Brain pericyte (primary cell): ENCODE measurements at regions not wholly inside any gene's neighbourhood (a gene's known extent, or its start where the extent isn't known, plus 50 kb on each side); places are given as distances from the start of the nearest gene placed in this dataset.
"Not testable (repeated sequence)": the region's sequence is repeated elsewhere in the genome, so short reads cannot be mapped to it uniquely, and the experiment has no call there.

Experiments
- DNase-seq: peaks from one replicate; pipeline ENCODE4 v3.0.0-alpha.2; 2012; ENCODE audit warnings: low read depth, low spot score

DNA sequence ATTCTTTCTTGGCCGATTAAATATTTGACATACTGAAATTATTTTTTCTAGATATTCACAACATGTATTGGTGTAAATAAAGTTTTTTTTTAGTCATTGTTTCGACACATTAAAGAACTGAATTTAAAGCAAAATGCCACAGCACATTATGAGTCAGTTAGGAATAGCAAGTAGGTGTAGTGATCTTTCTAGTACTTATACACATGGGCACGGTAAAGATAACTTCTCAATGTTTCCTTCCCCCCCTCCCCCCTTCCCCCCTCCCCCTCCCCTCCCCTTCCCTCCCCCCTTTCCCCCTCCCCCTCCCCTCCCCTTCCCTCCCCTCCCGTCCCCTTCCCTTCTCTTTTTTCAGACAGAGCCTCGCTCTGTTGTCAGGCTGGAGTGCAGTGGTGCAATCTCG is 1269.9 kb downstream of the ADGRL3 start:
- no peak for DNase-seq

DNA sequence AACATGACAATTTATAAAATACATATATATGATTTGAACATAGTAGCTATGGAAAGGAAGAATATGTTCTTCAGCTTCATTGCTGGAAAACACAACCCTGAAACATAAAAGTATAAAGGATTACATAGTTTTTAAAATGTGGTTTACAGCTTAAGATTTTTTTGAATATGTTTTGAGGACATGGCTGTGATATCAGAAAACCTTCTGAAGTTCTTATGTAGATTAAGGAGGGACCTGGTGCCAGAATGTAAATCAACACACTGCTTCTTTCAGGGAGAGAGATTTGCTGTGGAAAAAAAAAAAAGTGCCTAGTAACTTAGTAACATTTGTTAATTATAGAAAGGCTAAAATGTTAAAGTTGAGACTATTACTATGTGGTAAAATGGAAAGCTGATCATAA is 1261.8 kb downstream of the ADGRL3 start:
- DNase-seq: no peak

DNA sequence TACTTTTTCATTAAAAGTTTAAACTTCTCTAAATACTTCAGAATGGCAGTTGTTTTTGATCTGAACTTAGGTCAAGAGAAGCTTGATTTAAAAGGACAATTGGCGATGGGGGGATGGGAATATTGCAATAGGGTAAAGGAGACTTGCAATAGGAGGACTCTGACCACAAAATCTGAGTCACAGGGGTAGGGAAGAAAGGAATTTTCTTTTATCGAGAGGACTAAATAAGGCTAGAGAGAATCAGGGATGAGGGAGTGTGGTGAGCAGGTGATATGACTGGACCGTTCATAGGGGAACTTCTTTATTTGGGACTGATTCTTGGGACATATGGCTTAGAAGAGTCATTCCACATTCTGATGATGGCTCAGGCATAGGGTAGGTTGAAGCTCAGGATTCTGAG is 1260.2 kb downstream of the ADGRL3 start:
- DNase-seq: no peak

DNA sequence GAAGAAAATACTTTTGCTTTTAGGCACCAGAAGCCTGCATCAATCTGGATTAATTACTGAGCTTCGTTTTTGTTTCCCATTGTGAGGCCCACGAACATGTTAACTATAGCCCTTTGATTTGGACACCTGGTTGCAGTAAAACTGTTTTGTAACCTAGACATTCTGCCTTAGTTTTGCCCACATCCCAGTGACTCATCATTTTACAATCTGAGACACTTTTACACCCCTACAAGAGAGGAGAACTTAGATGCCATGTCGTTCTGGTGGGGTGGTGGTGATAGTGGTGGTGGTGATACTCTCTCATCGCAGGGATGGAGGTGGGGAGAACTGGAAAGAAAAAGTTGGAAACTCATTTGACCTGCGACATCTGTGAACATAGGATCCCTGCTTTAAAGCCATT is 1257.2 kb downstream of the ADGRL3 start:
- no peak for DNase-seq

DNA sequence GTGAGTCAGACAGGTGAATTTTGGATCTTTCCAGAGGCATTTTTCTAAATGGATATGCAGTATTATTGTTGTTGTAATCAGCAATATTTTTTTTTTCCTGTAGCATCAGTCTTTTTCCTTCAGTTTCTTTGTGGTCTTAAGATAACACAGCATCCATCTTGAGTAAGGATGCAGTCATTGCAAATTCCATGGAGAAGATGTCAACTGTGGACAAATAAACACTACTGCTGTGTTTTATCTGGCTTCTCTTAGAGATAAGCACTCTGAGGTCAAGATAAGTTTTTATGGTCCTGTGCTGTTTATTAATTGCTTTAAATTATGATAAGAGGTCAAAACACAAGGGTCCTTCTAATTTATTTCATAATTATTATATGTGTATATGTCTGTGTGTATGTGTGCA is 1255.7 kb downstream of the ADGRL3 start:
- no peak for DNase-seq

DNA sequence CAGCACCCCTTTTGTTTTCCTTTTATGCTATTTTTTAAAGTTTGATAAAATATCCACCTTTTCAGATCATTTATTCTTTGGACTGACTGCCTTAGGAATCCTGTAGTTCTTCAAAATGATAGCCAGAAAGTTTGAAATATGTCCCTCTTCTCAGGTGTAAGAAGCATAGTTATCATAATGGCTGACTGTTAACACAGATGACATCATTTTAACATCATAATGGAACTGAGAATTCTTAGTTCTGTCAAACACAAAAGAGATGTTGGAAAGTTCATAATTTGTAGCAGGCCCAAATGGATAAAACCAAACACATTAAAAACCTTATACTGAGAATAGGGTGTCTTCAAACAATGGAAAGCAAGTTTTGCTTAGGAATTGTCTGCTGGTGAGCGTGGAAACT is 1254.4 kb downstream of the ADGRL3 start:
- DNase-seq: no peak

DNA sequence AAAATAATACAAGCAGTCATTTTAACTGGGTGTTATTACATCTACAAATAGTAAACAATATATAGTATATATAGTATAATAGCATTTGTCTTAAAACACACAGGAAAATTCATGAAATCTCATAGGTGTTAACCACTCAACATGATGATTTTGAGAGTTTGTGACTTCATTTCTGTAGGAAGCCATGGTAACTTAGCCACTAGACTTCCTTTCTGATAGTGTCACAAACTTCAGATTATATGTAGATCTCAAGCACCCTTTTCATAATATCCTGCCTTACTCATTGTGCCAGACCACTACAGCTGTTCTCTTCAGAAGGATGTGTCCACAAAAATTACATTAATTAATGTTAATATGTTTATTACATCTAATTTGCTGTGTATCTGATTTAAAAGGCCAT is 1250.6 kb downstream of the ADGRL3 start:
- no peak for DNase-seq

DNA sequence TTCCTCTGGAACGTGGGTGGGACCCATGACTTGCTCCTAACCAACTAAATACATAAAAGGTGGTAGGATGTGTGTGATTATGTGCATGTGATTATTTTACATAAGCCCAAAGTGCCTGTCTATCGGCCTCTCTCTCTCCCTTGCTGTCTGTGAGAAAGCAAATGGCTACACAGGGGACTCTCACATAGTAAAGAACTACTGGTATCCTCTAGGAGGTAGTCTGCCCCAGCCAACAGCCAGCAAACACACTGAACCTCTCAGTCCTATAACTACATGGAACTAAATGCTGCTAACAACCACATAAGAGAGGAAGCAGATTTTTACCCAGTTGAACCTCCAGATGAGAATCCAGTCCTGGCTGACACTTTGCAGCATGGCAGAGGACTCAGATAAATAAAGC is 1249.4 kb downstream of the ADGRL3 start:
- no peak for DNase-seq

DNA sequence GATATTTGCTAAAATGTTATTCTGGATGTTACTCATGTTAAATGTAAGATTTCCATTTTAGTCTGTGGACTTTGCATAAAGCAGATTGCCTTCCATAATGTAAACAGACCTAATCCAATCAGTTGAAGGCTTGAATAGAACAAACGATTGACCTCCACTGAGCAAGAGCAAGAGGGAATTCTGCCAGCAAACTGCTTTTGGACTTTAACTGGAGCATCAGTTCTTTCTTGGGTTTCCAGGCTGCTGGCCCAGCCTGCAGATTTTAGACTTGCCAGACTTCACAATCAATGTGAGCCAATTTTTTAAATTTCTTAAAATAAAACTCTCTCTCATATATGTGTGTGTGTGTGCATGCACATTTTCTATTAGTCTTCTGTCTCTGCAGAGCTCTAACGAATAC is 1248.8 kb downstream of the ADGRL3 start:
- DNase-seq: no peak

DNA sequence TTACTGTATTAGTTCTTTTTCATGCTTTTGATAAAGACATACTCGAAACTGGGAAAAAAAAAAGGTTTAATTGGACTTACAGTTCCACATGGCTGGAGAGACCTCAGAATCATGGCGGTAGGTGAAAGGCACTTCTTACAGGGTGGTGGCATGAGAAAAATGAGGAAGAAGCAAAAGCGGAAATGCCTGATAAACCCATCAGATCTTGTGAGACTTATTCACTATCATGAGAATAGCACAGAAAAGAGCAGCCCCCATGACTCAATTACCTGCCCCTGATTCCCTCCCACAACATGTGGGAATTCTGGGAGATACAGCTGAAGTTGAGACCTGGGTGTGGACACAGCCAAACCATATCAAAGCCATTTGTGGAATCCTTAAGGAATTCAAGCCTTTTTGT is 1238.9 kb downstream of the ADGRL3 start:
- no peak for DNase-seq

DNA sequence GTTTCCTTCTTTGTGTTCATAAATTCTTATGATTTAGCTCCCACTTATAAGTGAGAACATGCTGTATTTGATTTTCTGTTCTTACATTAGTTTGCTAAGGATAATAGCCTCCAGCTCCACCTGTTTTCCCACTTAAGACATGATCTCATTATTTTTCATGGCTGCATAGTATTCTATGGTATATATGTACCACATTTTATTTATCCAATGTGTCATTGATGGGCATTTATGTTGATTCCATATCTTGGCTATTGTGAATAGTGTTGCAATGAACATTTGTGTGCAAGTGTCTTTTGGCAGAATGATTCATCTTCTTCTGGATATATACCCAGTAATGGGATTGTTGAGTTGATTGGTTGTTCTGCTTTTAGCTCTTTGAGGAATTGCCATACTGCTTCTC is 1234.8 kb downstream of the ADGRL3 start:
- no peak for DNase-seq

DNA sequence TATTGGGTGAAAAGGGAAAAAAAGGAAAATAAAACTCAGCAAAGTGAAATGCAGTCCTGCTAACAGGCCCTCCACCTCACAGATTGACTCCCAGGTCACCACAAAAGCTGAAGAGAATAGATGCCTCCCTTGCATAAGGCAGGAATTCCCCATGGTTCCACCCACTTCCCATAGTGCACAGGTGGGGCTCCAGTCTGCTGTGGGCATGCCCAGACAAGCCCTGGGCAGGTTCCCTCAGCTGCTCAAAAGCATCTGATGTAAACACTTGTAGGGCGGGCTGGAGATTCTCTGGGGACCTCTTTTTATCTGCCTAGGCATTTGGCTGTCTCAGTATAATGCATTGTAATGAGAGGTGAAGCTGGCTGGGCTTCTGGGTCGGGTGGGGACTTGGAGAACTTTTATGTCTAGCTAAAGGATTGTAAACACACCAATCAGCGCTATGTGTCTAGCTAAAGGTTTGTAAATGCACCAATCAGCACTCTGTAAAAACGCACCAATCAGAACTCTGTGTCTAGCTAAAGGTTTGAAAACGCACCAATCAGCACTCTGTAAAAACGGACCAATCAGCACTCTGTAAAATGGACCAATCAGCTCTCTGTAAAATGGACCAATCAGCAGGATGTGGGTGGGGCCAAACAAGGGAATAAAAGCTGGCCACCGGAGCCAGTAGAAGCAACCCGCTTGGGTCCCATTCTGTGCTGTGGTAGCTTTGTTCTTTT is 1231.5 kb downstream of the ADGRL3 start:
- DNase-seq: not testable (repeated sequence)

DNA sequence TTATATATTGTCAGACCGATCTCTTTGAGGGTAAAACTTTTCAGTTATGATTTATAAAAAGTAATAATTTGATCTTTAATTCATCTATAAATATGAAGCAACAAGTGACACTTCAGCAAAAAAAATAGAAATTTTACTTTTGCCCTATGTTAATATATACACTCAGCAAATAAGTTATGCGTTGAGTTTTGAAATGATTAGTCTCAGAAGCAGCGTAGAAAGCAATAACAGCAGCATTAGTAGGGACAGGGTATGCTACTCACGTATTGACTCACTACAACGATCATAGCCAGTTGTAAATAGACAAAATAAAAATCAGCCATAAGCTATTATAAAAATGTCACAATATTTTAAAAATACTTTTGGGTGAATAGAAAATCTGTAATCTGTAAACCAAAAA is 1229.2 kb downstream of the ADGRL3 start:
- no peak for DNase-seq

DNA sequence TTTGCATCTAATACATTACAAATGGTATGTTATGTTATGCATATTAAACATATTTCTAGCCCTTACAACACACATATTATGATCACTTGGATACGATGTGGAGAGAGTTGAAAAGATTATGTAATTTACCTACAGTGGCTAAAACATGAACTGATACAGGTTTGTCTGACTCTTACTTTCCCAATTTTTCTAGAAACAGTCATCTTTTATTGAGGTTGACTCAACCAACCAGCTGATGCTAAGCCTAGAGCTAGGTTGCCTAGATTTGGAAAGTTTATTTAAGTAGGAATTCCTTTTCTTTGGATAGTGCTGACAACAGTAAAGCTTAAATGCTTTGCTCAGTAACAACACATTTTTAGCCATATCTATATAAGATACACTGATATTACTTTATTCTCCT is 1215.1 kb downstream of the ADGRL3 start:
- DNase-seq: no peak

DNA sequence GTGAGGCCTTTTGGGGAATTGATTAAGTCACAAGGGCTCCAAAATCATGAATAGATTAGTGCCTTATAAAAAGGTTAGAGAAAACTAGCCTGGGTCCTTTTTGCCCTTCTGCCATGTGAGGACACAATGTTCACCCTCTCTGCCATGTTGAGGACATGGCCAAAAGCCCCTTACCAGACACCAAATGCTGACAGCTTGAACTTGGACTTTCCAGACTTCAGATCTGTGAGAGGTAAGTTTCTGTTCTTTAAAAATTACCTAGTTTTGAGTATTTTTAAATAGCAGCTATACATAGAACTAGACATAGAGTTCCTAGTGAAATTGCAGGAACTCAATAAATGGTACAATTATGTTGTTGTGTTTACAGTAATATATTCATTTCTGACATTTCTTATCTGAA is 1214.4 kb downstream of the ADGRL3 start:
- DNase-seq: no peak

DNA sequence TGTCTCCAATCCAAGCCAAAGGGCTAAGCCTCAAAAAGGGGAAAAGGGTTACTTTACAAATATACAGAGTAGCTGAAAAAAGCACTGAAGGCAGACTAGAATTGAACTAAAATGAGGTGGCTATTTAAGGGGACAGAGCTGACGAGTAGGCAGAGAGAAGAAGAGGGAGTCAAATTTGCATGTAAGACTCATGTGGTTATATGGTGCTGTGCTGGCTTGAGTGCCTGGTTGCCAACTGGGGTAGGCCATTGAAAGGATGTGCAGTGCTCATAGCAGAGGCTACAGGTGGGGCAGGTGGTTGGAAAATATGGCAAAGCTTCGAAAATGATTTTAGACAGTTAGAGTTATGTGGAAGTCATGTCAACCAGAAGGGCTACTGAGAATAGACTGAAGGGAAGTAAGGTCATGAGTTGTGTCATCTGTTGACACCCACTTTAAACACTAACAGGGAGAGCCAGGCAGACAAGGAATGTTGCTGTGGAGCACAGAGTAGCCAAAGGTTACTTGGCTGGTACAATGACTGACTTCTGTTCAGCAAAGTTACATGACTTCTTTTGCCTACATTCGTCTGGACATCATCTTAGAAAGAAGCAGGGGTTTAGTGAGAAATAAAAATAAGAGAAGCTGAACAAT is 1210.4 kb downstream of the ADGRL3 start:
- DNase-seq: no peak

DNA sequence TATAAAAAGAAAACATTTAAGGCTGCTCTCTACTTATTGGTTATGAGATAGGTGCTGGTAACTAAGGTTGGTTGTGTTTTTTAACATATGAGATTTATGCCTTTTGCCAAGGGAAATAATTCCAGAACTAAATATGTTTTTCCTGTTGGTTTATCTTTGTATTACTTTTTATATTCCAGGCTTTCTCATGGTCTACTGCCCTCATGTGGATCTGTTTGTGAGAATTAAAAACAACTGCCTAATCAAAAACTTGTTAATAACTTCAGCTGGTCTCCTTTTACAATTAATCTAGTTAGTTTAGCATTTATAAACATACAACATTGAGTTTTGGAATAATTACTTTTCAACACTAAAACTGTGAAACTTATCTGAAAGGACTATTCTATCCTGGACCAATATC is 1208.3 kb downstream of the ADGRL3 start:
- no peak for DNase-seq

DNA sequence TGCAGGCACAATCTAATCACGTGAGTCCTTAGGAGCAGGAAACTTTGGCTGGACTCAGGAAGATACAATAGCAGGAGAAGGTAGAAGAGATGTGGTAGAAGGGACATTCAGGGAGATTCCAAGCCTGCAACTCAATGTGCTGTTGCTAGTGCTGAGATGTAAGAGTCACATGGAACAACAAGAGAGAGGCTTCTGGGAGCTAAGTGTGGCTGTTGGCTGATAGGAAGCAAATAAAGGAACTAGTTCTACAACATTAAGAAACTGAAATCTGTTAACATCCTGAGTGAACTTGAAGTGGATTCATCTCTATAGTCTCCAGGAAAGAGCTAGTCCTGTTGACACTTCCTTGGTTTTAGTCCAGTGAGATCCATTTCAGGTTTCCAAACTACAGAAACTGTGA is 1207.4 kb downstream of the ADGRL3 start:
- DNase-seq: no peak

DNA sequence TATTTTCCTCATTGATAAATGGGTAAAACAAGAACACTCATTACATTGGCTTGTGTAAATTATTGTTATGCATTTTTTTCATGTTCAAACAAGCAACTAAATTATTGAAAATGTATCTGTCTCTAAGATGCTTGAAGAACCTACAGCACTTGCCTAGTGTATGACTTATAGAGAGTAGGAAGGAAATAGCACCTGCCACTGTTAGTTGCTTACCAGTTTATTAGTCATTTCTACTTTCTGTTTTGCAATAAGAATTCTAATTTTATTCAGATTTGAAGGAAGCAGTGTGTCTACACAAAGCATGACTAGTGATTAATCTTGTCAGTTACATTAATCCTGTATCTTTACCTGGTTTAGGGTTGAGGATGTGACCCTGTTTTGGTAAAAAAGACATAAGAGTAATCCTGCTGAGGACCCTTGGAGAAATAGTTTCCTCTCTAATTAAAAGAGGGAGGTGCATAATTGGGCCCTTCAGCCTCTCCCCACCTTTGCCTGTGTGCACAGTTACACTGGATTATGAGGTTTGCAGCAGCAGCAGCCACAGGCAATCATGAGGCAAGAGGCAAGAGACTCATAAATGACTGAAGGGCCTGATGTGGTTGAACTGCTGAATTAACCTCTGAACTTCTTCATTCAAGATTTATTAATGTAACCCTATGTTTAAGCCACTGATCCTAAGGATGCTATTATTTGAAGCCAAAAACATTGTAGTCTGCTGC is 1202.1 kb downstream of the ADGRL3 start:
- no peak for DNase-seq

DNA sequence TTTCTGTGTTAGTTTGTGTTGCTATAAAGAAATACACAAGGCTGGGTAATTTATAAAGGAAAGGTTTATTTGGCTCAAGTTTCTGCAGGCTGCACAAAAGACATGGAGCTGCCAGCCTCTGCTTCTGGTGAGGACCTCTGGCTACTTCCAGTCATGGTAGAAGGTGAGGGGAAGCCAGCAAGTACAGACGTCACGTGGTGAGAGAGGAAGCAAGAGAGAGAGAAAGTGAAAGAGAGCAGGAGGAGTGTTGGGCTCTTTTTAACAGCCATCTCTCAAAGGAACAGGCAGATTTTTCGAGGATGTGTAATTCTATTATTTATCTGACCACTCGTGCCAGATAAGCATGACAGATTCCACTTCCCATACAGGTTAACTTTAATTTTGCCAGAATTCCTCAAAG is 1199.1 kb downstream of the ADGRL3 start:
- no peak for DNase-seq

DNA sequence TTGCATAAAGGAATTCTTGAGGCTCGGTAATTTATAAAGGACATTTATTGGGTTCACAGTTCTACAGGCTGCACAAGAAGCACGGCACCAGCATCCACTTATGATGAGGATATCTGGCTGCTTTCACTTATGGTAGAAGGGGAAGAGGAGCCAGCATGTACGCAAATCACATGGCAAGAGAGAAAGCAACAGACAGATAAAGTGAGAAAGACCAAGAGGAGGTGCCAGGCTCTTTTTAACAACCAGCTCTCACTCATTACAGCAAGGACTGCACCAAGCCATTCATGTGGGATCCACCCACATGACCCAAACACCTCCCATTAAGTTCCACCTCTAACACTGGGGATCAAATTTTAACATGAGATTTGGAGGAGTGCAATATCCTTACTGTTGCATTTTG is 1198.2 kb downstream of the ADGRL3 start:
- no peak for DNase-seq

DNA sequence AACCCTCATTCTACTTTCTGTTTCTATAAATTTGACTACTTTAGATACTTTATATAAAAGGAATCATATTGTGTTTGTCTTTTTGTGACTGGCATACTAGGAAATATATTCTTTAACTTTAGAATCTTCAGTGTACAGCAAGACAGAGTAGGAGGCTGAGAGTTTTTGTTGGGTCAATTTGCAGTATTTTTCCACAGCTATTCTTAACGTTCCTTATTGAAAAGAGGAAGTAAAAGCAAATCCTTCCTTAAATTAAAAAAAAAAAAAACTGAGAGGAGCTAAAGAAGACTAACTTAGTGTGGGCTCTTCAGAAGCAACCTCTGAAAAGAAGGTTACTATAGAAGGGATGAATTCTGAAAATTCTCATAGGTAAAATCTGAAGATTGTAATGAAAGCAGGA is 1194.6 kb downstream of the ADGRL3 start:
- DNase-seq: no peak

DNA sequence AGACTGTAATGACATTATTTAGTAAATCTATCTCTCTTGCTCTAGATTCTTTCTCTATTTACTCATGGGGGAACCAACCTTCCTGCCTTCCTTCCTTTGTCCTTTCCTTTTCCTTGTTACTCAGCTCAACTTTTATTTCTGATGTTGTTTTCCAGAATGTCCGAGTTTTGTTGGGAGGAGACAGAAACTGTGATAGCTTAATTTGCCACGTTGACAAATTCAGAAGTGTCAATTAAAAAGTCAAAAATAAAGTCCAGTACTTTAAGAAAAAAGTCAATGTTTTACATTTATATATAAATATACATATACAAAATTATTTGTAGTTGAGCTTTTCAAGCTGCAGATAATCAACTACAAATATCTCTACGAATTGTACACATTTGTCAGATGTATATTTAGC is 1187.7 kb downstream of the ADGRL3 start:
- DNase-seq: no peak
